Fibroblast of lung (primary cell): ENCODE measurements at regions not wholly inside any gene's neighbourhood (a gene's known extent, or its start where the extent isn't known, plus 50 kb on each side); places are given as distances from the start of the nearest gene placed in this dataset.

Experiments used
- DNase-seq, 2 donors: peaks; one replicate each; pipeline versions ENCODE4 v3.0.0 to v3.0.0-alpha.2; 2010; ENCODE audit warnings: low read depth in 2 of 2
- H2AFZ ChIP-seq: 2 replicates; pipeline ENCODE4 v1.5.1; 2012; ENCODE audit warnings: low read length, control low read depth, inconsistent platforms
- H3K27ac ChIP-seq: 2 replicates; pipeline ENCODE4 v1.5.1; 2011; ENCODE audit warnings: low read length, control low read depth; ENCODE audit not compliant: insufficient read depth
- H3K27me3 ChIP-seq: 2 replicates; pipeline ENCODE4 v1.5.1; 2011; ENCODE audit warnings: mild to moderate bottlenecking, low read length; ENCODE audit not compliant: control insufficient read depth, insufficient read depth
- H3K36me3 ChIP-seq: 2 replicates; pipeline ENCODE4 v1.5.1; 2011; ENCODE audit warnings: low read length; ENCODE audit not compliant: control insufficient read depth, insufficient read depth
- H3K4me1 ChIP-seq: 2 replicates; pipeline ENCODE4 v1.5.1; 2011; ENCODE audit warnings: low read length; ENCODE audit not compliant: control insufficient read depth, insufficient read depth; ENCODE audit errors: extremely low read depth
- H3K4me2 ChIP-seq: 2 replicates; pipeline ENCODE4 v1.5.1; 2011; ENCODE audit warnings: low read length, control low read depth; ENCODE audit not compliant: insufficient read depth; ENCODE audit errors: extremely low read depth
- H3K4me3 ChIP-seq, 4 experiments: fragments of 200-600 bp in 1 of 4; sonication (generic) in 1 of 4; replicated peaks in 1 of 4; 2 replicates each; pipeline ENCODE4 v1.5.1; 2011 to 2016; ENCODE audit warnings: low read length in 4 of 4, low read depth in 3 of 4, mild to moderate bottlenecking in 3 of 4, control low read depth in 2 of 4, inconsistent platforms in 1 of 4, mixed read lengths in 1 of 4; ENCODE audit not compliant: insufficient read depth in 1 of 4; ENCODE audit errors: control extremely low read depth in 1 of 4
- H3K79me2 ChIP-seq: 2 replicates; pipeline ENCODE4 v1.5.1; 2012; ENCODE audit warnings: mild to moderate bottlenecking, low read length, inconsistent platforms; ENCODE audit not compliant: control insufficient read depth, insufficient read depth
- H3K9ac ChIP-seq: 2 replicates; pipeline ENCODE4 v1.5.1; 2011; ENCODE audit warnings: mild to moderate bottlenecking, low read length, control low read depth; ENCODE audit not compliant: insufficient read depth
- H3K9me3 ChIP-seq: 2 replicates; pipeline ENCODE4 v1.5.1; 2012; ENCODE audit warnings: low read depth, low read length; ENCODE audit not compliant: control insufficient read depth, insufficient read depth
- H4K20me1 ChIP-seq: 2 replicates; pipeline ENCODE4 v1.5.1; 2011; ENCODE audit warnings: low read length; ENCODE audit not compliant: control insufficient read depth, insufficient read depth; ENCODE audit errors: extremely low read depth
- CTCF ChIP-seq, 2 donors: IDR thresholded peaks in 1 of 2; conservative IDR thresholded peaks in 1 of 2; 1 replicate in 1 of 2; 2 replicates in 1 of 2; pipeline ENCODE4 v1.5.1; 2011 to 2012; ENCODE audit warnings: low read length in 2 of 2, control low read depth in 1 of 2, inconsistent platforms in 1 of 2, low read depth in 1 of 2, mild to moderate bottlenecking in 1 of 2
- EZH2 ChIP-seq: IDR thresholded peaks from 2 replicates; pipeline ENCODE4 v1.5.1; 2012; ENCODE audit warnings: low read length, control low read depth, mild to moderate bottlenecking; ENCODE audit errors: missing control alignments

- DNase-seq: no peak
- Histone ChIP-seq H3K4me3 (no peak overlapping the region), H3K4me2 (no peak overlapping the region), H3K9ac (no peak overlapping the region), H3K27ac (no peak overlapping the region), H3K9me3 (no peaks in the 10 kb centered on the region), H3K79me2 (no peaks in the 10 kb centered on the region), H3K4me1 (no peaks in the 10 kb centered on the region), H2AFZ (no peak overlapping the region), H3K27me3 (no peaks in the 10 kb centered on the region), H4K20me1 (no peaks in the 10 kb centered on the region), H3K36me3 (no peaks in the 10 kb centered on the region)
- no peak for TF ChIP-seq CTCF (conservative IDR thresholded peaks at IDR 0.05 in 1 of 2, IDR thresholded peaks at IDR 0.05 in 1 of 2; ENCODE audit: low read depth in 1 of 2, low read length in 2 of 2)
These were observed 150.2 kb upstream of the GATA6 start for GRCh38 chr18:22019193-22019592.

GRCh38 chr18:22020127-22020866 is 149.1 kb upstream of the GATA6 start:
- H3K36me3 ChIP-seq: no peaks in the 10 kb centered on the region
- no peak for DNase-seq
- H3K9me3 ChIP-seq: no peaks in the 10 kb centered on the region
- no peak overlapping the region for H3K4me3 ChIP-seq
- no peaks in the 10 kb centered on the region for H3K27me3 ChIP-seq
- H4K20me1 ChIP-seq: no peaks in the 10 kb centered on the region
- no peaks in the 10 kb centered on the region for H3K79me2 ChIP-seq
- H3K4me1 ChIP-seq: no peaks in the 10 kb centered on the region
- no peak for TF ChIP-seq CTCF (conservative IDR thresholded peaks at IDR 0.05 in 1 of 2, IDR thresholded peaks at IDR 0.05 in 1 of 2; ENCODE audit: low read depth in 1 of 2, low read length in 2 of 2)
- H3K4me2 ChIP-seq: no peak overlapping the region
- H3K27ac ChIP-seq: no peak overlapping the region
- no peak overlapping the region for H2AFZ ChIP-seq
- H3K9ac ChIP-seq: no peak overlapping the region

GRCh38 chr18:22020867-22021370 is 148.5 kb upstream of the GATA6 start:
- Histone ChIP-seq H3K27me3 (no peaks in the 10 kb centered on the region), H3K4me2 (no peak overlapping the region), H3K9ac (no peak overlapping the region), H3K4me1 (no peaks in the 10 kb centered on the region), H3K36me3 (no peaks in the 10 kb centered on the region), H3K79me2 (no peaks in the 10 kb centered on the region), H3K27ac (no peak overlapping the region), H2AFZ (no peak overlapping the region), H4K20me1 (no peaks in the 10 kb centered on the region), H3K4me3 (no peak overlapping the region), H3K9me3 (no peaks in the 10 kb centered on the region)
- no peak for DNase-seq
- TF ChIP-seq CTCF (conservative IDR thresholded peaks at IDR 0.05 in 1 of 2, IDR thresholded peaks at IDR 0.05 in 1 of 2; ENCODE audit: low read depth in 1 of 2, low read length in 2 of 2) (no peak), EZH2 (no peak)
